ENCODE measurements at regions not wholly inside any gene's neighbourhood (a gene's known extent, or its start where the extent isn't known, plus 50 kb on each side); places are given as distances from the start of the nearest gene placed in this dataset.

DNA sequence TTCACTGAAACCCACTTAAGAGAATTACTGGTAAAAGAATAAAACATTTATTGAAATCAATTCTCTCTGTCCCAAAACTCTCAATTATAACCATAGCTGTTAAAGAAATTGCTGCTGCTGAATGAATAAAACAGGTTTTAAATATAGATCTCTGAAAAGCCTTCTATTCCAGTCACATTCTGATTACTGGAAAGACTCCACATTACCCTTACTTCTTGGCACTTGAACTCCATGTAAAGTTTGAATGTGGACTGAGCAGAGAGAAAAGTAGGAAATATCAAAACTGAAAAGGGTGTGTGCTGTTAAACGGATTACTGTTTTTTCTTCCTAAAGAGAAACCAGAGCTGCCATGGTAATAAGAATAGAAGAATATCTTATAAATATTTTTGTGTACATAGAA, 655.3 kb upstream of the SETBP1 start:
- no peak for DNase-seq

DNA sequence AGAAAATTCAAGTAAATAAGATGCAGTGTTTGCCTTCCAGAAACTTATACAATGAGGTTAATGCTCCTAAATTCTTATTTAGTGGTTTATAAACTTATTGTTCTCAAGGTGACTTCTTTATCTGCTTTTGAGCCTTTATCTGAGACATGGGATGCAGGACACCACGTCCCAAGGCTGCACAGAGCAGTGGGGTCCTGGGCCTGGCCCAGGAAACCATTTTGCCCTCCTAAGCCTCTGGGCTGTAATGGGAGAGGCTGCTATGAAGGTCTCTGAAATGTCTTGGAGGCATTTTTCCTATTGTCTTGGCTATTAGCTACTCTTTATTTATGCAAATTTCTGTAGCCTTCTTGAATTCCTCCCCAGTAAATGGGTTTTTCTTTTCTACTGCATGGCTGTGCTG, 652.6 kb upstream of the SETBP1 start:
- DNase-seq: no peak

DNA sequence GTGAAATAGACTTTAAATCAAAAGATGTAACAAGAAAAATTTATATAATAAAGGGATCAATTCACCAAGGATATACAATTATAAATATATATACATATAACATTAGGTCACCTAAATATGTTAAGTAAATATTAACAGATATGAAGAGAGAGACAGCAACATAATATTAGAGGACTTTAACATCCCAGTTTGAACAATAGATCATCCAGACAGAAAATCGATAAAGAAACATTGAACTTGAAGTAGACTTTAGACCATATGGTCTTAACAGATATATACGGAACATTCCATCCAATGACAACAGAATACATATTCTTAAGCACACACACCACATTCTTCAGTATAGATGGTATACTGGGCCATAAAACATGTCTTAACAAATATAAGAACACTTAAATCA, 649.6 kb upstream of the SETBP1 start:
- no peak for DNase-seq

DNA sequence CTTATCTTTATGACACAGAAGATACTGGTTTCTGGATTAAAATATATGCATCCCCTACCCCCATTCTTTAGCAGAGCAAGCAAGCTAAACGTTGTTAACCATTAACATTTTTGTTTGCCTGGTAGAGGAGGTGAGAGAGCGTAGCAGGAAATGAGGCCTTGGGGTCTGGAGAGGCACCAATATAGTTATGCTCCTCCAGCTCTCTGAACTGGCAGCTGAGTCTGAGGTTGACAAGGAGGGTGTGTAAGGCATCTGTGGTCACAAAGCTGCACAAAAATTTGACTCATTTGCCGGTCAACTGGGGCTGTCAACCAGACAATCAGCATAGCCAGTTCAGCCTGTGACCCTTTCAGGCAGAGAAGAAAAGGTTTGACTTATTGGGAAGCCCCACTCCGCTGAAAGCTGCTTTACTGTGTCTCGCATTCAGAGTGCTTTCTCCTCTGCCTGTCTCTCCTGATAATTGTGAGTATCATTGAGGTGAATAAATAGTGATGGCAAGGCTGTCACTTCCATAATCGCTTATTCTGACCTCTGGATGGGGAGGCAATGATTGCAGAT, 647.5 kb upstream of the SETBP1 start:
- no peak for DNase-seq

DNA sequence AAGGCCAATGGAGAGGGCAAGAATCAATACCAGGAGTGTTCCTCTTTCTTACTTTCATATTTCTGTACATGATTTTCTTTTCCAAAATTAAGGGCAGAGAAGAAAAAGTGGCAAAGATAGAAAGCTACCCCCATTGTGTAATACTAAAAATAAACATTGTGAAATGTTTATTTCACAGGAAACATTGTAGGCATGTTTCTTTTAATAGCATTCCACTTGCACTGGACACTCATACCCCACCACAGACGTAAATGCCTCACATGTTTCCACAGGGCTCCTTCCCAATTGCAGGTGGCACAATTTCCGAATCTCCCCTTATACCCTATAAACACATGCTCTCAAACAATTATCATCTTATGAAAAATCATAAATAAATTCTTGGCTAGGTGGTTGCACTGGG, 645.1 kb upstream of the SETBP1 start:
- no peak for DNase-seq

DNA sequence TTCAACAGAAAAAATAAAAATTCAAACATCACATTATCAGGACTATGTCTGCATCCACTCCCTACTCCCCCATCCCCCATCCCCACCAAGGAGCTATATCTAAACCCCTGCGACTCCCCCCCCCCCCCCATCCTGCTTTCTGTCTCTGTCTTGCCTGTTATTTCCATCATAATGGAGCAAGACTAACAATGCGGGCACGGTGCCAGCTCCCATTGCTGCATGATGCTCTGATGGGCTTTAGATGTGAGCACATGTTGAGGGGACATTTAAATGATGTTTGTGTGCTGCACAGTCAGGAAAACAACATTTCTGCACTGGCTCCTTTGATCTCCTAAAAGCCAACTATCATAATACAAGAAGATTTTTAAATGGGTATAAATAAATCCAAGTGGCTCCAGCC, 644.2 kb upstream of the SETBP1 start:
- DNase-seq: peak in 2 of 3 experiments; percentile 31 to 67

DNA sequence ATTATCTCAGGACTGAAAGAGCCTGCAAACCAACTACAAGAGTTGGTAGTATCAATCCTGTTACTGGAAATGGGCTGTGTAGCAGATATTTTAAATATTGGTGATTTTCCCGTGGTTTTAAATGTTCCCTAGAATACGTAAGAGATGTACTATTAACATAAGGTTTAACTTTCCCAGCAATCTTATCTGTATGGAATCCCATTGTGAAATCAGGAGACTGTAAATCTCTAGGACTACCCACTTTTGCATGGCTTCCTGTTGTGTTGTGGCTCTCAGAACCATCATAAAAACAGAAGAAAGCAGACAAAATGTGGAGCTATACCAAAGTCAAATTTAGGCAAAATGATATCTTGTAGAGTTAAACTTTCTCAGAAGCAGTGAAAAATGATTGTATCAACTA, 641.5 kb upstream of the SETBP1 start:
- DNase-seq: no peak

DNA sequence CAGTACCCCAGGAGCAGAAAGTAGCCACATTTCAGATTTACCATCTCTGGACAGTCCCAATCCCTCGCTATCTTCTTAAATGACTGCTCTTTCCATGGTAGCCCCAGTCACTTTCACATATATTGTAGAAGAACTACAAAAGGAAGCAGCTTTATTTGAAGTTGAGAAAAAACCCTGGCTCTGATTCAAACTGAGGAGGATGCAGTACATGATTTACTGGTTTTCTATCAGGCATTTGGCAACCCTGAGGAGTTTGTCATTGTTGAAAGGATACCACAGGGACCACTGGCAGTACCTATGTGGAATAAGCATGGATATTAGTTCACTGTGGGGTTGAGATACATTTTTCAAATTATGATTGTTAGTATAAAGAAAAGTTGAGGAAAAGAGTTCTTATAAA, 640.9 kb upstream of the SETBP1 start:
- no peak for DNase-seq

DNA sequence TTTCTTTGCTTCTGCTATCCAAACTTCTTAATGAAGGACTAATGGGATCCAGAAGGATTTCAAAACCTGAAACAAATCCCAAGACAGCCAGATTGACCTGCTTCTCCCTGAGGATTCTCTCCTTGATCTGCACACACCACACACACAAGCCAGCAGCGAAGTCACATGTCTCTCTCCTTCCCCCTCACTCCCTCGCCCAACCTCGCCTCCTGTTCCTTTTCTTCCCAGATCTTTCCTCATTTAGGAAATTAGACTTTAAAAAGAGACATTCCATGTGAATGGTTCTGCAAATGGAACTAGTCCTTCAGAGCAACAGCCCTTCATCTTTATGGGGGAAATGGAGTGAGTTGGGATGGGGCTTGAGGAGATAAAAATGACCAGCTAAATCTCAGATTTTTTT, 639.1 kb upstream of the SETBP1 start:
- DNase-seq: no peak

DNA sequence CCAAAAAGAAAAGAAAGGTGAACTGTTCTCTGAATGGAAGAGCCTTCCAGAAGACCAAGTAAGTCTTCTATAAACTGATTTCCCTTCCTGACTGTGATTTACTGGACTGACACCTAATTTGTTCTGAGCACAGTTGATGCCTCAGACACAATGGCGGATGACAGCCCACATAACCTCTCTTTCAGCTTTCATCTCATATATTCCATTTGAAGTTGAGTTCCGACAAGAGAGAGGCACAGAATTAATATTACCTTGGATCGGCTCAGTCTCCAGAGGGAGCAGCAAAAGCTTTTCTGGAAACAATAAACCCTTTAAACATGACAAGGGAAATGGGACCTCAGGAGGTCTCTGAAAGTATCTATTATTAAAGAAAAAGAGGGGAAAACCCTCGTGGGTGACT, 638.7 kb upstream of the SETBP1 start:
- no peak for DNase-seq

DNA sequence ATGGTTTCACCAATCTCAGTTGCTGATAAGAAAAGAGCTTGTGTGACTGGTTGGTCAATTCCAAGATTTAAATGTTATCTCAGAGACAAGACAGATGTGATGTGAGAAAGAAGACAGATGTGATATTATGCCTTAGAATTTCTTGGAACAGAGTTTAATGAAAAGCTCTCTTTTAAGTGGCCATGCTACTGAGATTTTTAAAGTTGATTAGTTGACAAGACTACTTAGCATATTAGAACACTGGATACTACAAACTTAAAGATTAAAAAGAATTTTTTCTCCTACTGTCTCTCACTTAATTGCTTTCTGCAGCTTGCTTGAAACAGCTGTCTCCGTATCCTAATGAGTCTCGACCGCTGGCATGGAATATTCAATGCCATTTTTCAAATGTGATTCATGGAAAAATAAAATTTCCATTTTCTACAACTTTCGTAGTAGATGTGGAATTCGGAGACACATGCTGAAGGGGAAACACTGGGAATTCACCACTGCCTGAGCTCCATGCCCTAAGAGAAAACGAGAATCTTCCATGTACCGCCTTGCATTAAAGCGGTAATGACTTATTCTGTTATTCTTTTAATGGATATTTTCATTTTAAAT, 634.2 kb upstream of the SETBP1 start:
- DNase-seq: no peak

DNA sequence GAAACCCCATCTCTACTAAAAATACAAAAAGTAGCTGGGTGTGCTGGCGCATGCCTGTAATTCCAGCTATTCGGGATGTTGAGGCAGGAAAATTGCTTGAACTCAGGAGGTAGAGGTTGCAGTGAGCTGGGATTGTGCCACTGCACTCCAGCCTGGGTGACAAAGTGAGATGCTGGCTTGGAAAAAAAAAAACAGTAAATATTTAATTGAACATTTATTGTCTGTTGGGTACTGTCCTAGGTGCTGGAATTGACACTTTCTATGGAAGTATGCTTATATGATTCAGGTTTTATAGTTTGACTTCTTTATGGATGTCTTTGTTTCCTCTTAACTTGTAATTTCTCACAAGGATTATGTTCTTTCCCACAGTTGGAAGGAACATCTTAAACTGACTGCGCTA, 633.1 kb upstream of the SETBP1 start:
- no peak for DNase-seq

DNA sequence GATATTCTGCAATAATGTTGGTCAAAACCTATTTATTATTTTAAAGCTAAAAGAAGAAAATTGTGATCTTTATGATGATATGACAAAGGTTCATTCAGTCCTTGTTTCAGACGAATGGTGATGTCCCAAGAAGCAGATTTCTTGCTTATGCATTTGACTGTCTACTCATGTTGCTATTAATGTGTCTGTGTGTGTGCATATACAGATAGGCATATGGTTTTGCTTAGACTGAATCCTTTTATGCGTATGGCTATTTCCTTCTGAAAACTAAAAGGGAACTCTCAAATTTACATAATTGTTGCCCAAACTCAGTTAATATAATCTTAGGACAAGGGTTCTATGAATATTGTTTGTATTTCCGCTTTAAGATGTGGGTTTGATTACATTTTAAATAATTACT, 632.3 kb upstream of the SETBP1 start:
- no peak for DNase-seq

DNA sequence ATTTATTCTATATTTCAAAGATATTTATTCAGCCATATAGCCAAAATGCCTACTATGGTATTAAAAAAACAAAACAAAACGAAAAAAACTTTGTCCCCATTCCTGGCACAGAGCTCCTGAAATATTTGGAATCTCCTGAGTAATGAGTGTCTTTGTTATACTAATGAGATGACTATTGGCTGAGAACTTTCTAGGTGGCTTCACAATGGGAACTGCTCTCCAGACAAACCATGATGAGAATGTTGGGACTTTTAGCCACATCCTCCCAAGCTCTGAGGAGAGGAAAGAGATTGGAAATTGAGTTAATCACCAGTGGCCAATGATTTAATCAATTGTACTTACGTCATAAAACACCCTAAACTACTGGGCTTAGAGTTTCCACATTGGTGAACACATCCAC, 631.8 kb upstream of the SETBP1 start:
- DNase-seq: no peak

DNA sequence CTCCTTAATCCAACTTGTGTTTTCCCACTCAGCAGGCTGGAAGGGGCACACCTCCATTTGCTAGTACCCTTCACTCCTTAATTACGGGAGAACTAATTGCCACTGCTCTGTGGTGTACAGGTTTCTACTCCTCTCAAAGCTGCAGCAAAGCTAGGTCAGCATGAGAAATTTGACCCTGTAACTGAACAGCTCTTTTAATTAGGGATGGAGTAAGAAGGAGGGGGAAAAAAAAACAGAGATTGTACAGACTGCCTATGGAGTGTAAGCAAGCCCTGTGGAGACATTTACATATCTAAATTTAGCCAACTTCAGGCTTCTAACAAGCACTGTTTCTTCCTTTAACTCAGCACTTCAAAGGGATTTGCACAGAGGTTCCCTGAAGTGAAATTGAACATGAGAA, 629.7 kb upstream of the SETBP1 start:
- DNase-seq: peak; percentile 24 to 86 (median 49)

DNA sequence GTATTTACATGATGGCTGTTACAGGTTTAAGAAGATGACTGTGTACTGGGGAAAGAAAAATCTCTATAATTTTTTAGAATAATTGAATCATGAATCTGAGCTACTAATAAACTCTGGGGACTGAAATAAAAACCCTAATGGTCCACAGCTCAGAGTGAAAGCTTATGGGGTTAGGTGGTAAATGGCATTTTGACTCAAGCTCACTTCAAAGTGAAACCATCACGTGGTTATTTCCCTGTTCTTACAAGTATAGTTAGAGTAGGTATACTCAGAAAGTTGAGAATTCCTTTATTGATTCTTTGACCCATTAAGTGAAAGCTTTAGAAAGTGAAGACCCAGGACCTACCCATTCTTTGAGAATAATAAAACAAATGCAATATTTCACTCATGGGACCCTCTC, 626.2 kb upstream of the SETBP1 start:
- DNase-seq: no peak

DNA sequence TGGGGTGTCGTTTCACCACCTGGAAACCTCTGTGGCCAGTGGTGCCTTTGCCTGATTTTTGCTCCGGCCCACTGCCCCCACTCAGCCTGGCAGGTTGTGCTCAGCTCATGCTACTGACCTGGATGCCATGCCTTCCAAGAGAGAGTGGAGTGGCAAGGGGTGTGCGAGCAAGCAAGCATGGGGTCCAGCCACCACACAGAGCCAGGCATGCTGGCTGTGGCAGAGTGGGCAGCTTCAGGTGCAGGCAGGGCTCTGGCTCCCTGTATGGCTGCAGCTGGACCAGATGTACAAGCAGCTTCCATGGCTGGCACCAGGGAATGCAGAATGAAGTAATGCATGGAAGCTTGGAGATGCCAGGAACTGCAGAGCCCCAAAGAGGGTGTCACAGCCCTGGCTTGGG, 620.5 kb upstream of the SETBP1 start:
- no peak for DNase-seq

DNA sequence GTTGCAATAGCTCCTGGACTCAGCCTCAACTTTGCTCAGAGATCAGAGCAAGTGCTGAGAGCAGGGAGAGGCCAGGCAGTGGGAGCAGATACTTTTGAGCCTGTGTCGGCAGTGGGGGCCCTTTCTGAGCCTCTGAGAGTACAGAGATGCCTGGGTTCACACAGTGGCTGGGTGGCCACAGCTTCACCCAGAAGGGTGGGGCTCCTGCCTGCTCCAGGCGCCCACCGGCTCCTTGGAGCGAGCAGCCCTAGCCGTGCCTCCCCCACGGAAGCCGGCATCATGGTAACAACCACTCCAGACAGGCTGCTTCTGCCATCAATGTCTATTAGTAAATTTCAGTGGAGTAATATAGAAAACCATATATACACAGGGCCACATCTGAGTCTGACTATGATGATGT, 619.2 kb upstream of the SETBP1 start:
- no peak for DNase-seq

DNA sequence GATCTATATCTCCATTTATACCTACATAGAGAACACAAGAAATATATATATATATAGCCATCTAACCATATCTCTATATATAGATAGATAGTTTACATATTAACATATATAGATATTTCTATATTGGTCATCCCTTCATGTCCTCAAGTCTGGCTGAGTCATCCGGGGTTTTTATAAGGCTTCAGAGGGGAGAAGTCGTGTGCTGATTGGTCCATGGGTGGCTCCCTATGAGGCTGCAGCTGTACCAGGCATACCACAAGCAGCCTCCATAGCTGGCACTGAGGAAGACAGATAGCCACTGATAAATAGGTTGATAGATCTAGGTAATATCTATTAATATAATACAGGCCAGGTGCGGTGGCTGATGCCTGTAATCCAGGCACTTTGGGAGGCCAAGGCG, 618.3 kb upstream of the SETBP1 start:
- no peak for DNase-seq

DNA sequence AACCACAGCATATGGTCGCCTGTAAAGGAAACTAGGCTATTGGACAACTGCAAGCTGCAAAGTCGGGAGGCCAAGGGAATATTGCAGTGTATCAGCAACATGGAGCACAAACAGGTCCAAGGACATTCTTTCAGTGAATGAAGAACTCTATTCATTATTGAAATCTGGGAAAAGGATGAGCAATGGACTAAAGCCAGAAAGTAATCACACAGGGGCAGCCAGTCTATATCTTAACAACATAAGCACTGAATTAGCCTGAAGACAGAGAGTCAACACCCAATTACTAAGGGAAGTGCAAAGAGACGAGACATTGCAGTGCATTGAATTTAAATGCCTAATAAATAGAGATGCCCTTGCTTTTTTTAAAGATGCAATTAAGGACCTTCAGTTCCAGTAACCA, 615.5 kb upstream of the SETBP1 start:
- DNase-seq: no peak

DNA sequence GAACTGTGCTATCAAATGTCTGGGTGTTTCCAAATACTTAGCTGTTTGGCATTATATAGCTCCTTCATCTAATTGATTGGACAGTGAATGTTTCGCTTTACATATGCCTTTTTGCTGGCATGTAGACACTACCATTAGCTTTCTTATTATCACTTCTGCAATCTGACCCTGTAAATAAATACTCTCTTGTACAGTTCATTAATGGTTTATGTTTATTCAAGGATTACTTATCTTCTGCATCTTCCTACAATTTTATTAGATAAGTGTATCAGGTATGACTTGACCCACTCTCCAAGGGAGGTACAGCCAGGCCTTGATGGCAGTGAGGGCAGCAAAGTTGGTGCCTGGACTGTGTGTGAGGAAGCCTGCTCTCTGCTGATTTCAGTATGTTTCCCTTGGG, 614.1 kb upstream of the SETBP1 start:
- DNase-seq: no peak

DNA sequence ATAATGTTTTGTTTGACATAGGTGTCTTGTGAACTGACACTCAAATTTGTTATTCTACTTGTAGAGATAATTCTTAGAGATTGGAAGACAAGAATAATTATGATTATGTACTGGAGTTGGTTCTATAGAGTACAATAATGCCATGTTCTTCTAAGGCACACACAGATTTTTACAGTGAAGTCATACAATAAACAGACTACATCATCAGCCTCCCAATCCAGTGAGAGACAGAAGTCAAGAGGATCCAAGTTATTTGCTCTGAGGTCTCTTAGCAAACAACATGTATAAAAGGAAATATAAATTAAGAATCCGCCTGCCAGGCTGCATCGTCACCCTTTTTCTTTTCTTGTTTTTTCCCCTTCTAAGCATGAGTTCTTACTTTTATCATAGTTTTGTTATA, 613.5 kb upstream of the SETBP1 start:
- DNase-seq: peak in 1 of 3 experiments; percentile 19

DNA sequence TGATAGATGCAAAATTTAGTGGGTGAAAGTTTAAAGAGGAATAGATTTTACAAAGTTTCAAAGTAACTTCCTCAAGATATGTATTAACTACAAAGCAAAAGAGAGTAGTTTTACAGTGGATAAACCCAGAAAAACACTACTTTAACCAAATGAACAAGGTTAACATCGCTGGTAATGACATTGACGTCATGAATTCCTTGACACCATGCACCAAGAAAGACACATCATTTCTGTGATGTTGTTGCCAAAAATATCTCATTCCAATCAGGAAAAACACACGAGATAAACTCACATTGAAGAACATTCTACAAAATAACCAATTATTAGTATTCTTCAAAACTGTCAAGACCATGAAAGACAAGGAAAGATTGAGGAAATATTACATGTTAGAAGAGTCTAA, 605.6 kb upstream of the SETBP1 start:
- DNase-seq: no peak

DNA sequence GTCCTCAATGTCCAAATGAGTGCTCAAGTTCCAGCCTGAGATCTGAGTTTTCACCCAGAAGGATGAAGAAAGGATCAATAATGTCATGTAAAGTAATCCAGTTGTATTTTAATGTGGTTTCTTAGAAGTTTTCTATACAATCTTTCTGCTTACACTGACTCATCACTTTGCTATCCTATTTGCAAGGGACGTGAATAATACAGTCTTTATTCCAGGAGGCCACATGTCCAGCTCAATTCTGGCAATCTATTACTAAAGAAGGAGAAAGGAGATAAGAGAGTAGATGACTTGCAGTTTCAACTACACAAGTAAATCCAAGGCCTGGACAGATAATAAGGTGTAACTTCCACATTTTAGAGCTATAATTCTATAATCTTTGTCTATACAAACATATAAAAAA, 601.1 kb upstream of the SETBP1 start:
- DNase-seq: no peak

DNA sequence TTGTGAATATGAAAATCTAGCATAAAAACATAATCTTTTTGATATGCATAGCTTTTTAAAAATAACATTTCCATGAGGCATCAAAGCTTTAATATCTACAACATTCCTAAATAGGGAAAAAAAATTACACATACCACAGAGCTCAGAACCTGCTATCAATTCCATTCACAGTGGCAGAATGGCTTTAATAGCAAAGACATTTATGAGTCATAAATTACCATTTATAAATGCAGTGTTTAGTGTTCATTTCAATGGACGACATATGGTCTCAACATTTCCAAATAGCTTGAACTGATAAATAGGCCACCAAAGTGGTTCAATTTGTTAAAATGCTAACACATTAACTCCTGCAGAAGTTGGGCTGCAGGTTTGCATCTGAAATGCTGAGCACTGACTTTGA, 600.6 kb upstream of the SETBP1 start:
- no peak for DNase-seq

DNA sequence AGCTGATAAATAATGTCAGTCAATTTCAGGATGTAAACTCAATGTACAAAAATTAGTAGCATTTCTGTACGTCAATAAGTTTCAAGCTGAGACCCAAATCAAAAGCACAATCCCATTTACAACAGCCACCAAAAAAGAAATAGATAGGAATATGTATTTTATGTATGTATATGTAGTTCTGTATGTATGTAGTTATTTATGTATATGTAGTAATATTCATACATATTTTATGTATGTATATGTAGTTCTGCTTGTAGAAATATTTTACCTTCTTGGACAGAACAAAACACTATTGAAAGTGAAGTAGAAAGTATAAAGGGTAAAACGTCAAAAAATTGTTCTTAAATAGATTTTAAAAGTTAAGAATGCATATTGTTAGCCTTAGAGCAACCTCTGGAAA, 591.0 kb upstream of the SETBP1 start:
- DNase-seq: no peak
